ENCODE measurements at regions not wholly inside any gene's neighbourhood (a gene's known extent, or its start where the extent isn't known, plus 50 kb on each side); places are given as distances from the start of the nearest gene placed in this dataset.

GRCh38 chr2:95669441-95669991 lies 77.7 kb downstream of the TRIM43 start:
- TF ChIP-seq CTCF (IDR thresholded peaks at IDR 0.05) (no peak), POLR2A (IDR thresholded peaks at IDR 0.05) (no peak)
